ENCODE measurements at regions not wholly inside any gene's neighbourhood (a gene's known extent, or its start where the extent isn't known, plus 50 kb on each side); places are given as distances from the start of the nearest gene placed in this dataset.

DNA sequence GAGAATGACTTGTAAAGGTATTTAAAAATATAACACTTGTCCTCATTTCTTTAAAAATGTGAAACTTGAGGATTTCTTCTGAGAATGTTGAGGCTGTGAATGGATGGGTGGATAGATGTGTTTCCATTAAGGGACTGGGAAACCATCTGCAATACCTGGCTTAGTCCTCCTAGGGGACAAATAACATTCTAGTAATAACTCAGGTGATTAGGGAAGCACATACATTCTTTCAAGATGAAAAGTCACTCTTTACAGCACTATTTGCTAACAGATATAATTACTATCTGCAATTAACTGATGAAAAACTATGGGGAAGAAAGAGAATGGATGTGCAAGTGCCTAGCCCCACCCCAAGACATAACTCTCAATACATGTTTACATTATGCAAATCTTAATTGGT is 542.3 kb downstream of the CD83 start:
- TF ChIP-seq CEBPB (IDR thresholded peaks at IDR 0.05; ENCODE audit: low read depth) (no peak), EZH2phosphoT487 (IDR thresholded peaks at IDR 0.05; ENCODE audit: borderline replicate concordance) (no peak), EZH2 (IDR thresholded peaks at IDR 0.05) (no peak), ZFX (IDR thresholded peaks at IDR 0.05) (no peak), TCF7L2 (IDR thresholded peaks at IDR 0.05; ENCODE audit: borderline replicate concordance, extremely low read depth, insufficient read depth, insufficient read length) (no peak), RAD21 (IDR thresholded peaks at IDR 0.05; ENCODE audit: low read depth) (no peak), ELF1 (IDR thresholded peaks at IDR 0.05; ENCODE audit: borderline replicate concordance, low read depth) (no peak), JUND (IDR thresholded peaks at IDR 0.05) (no peak), POLR2AphosphoS5 (IDR thresholded peaks at IDR 0.05; ENCODE audit: low read depth, low read length) (no peak), SIN3A (IDR thresholded peaks at IDR 0.05; ENCODE audit: low read depth) (no peak), SRF (IDR thresholded peaks at IDR 0.05; ENCODE audit: low read depth) (no peak), SP1 (IDR thresholded peaks at IDR 0.05; ENCODE audit: low read depth) (no peak), EGR1 (IDR thresholded peaks at IDR 0.05; ENCODE audit: low read depth) (no peak), POLR2A (IDR thresholded peaks at IDR 0.05; ENCODE audit: borderline replicate concordance, extremely low read depth, insufficient read depth, insufficient read length) (no peak)
- TF ChIP-seq, protein P1, sequence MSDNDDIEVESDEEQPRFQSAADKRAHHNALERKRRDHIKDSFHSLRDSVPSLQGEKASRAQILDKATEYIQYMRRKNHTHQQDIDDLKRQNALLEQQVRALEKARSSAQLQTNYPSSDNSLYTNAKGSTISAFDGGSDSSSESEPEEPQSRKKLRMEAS (IDR thresholded peaks at IDR 0.05): no peak
- TF ChIP-seq, protein P2, sequence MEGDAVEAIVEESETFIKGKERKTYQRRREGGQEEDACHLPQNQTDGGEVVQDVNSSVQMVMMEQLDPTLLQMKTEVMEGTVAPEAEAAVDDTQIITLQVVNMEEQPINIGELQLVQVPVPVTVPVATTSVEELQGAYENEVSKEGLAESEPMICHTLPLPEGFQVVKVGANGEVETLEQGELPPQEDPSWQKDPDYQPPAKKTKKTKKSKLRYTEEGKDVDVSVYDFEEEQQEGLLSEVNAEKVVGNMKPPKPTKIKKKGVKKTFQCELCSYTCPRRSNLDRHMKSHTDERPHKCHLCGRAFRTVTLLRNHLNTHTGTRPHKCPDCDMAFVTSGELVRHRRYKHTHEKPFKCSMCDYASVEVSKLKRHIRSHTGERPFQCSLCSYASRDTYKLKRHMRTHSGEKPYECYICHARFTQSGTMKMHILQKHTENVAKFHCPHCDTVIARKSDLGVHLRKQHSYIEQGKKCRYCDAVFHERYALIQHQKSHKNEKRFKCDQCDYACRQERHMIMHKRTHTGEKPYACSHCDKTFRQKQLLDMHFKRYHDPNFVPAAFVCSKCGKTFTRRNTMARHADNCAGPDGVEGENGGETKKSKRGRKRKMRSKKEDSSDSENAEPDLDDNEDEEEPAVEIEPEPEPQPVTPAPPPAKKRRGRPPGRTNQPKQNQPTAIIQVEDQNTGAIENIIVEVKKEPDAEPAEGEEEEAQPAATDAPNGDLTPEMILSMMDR (IDR thresholded peaks at IDR 0.05 in 2 of 3, conservative IDR thresholded peaks at IDR 0.05 in 1 of 3; ENCODE audit: borderline replicate concordance in 1 of 3, insufficient read depth in 1 of 3, low read depth in 2 of 3, low read length in 2 of 3): no peak
- TF ChIP-seq, protein P3, sequence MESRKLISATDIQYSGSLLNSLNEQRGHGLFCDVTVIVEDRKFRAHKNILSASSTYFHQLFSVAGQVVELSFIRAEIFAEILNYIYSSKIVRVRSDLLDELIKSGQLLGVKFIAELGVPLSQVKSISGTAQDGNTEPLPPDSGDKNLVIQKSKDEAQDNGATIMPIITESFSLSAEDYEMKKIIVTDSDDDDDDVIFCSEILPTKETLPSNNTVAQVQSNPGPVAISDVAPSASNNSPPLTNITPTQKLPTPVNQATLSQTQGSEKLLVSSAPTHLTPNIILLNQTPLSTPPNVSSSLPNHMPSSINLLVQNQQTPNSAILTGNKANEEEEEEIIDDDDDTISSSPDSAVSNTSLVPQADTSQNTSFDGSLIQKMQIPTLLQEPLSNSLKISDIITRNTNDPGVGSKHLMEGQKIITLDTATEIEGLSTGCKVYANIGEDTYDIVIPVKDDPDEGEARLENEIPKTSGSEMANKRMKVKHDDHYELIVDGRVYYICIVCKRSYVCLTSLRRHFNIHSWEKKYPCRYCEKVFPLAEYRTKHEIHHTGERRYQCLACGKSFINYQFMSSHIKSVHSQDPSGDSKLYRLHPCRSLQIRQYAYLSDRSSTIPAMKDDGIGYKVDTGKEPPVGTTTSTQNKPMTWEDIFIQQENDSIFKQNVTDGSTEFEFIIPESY (IDR thresholded peaks at IDR 0.05; ENCODE audit: extremely low read depth, insufficient replicate concordance, low read length): no peak
- TF ChIP-seq, protein P4, sequence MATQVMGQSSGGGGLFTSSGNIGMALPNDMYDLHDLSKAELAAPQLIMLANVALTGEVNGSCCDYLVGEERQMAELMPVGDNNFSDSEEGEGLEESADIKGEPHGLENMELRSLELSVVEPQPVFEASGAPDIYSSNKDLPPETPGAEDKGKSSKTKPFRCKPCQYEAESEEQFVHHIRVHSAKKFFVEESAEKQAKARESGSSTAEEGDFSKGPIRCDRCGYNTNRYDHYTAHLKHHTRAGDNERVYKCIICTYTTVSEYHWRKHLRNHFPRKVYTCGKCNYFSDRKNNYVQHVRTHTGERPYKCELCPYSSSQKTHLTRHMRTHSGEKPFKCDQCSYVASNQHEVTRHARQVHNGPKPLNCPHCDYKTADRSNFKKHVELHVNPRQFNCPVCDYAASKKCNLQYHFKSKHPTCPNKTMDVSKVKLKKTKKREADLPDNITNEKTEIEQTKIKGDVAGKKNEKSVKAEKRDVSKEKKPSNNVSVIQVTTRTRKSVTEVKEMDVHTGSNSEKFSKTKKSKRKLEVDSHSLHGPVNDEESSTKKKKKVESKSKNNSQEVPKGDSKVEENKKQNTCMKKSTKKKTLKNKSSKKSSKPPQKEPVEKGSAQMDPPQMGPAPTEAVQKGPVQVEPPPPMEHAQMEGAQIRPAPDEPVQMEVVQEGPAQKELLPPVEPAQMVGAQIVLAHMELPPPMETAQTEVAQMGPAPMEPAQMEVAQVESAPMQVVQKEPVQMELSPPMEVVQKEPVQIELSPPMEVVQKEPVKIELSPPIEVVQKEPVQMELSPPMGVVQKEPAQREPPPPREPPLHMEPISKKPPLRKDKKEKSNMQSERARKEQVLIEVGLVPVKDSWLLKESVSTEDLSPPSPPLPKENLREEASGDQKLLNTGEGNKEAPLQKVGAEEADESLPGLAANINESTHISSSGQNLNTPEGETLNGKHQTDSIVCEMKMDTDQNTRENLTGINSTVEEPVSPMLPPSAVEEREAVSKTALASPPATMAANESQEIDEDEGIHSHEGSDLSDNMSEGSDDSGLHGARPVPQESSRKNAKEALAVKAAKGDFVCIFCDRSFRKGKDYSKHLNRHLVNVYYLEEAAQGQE (IDR thresholded peaks at IDR 0.05; ENCODE audit: low read depth): no peak
- POLR2A ChIA-PET: no interaction called here
- no peaks in the 10 kb centered on the region; the same call in 1 of the 2 replicates for H3K9me2 ChIP-seq (ENCODE audit: insufficient read depth)
- DNase-seq (ENCODE audit: low read depth, low spot score) (no peak), ATAC-seq (no peak)
- RAD21 ChIA-PET (ENCODE audit: low non-redundant PET in 1 of 2, low total read pairs in 2 of 2, uncharacterized antibody in 2 of 2, unreplicated experiment in 2 of 2): no interaction called here
- no peak overlapping the region for H3K9ac ChIP-seq (ENCODE audit: low read length)
- peaks cover 11% of the 10 kb centered on the region for H3K27me3 ChIP-seq (ENCODE audit: insufficient read depth, low read length)
- H3K4me2 ChIP-seq (ENCODE audit: low read length): no peak overlapping the region
- no peaks in the 10 kb centered on the region for H3K9me3 ChIP-seq (ENCODE audit: control insufficient read depth in 1 of 2, insufficient read depth in 1 of 2, low read depth in 1 of 2, low read length in 2 of 2)
- H2AFZ ChIP-seq (ENCODE audit: low read depth, low read length, poor library complexity, severe bottlenecking): no peak overlapping the region
- BruUV-seq (replicated peaks): no TSS peak
- H3K4me1 ChIP-seq (ENCODE audit: control insufficient read depth in 1 of 2, insufficient read depth in 2 of 2, low read length in 2 of 2): no peaks in the 10 kb centered on the region
- H3K4me3 ChIP-seq (replicated peaks in 1 of 2; ENCODE audit: low read depth in 1 of 2, low read length in 2 of 2): no peak overlapping the region
- intact Hi-C loops (cut with micrococcal nuclease): no loop called here
- H4K20me1 ChIP-seq (ENCODE audit: insufficient read depth): no peaks in the 10 kb centered on the region
- no peaks in the 10 kb centered on the region for H3K36me3 ChIP-seq (ENCODE audit: control insufficient read depth in 1 of 2, insufficient read depth in 2 of 2, low read length in 2 of 2)
- no peak overlapping the region for H3K27ac ChIP-seq (ENCODE audit: low read depth, low read length)
- H3K79me2 ChIP-seq (ENCODE audit: insufficient read depth, low read length): no peaks in the 10 kb centered on the region
- CTCF ChIA-PET: no interaction called here

Data from HCT116 (cell line).